ENCODE measurements at regions not wholly inside any gene's neighbourhood (a gene's known extent, or its start where the extent isn't known, plus 50 kb on each side); places are given as distances from the start of the nearest gene placed in this dataset.

DNA sequence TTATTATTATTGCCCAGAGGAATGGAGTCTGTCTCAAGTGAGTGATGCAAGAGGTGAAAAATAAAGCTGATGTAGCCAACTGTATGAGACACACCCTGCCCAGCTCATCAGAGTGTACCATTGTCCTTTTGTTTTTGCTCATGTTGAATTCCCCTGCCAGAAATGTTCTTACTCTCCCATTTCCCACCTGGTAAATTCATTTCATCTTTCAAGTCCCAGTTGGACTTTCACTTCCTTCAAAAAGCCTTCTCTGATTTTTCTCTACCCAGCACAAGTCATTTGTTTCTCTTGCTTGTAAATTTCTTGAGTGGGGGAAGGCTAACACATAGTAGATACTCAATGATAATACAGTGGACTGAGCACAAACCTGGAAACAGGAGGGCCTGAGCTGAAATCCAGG is 394.5 kb upstream of the ZNF462 start:
- DNase-seq = no peak
- Histone ChIP-seq H3K4me1 (ENCODE audit: low read length) (no peaks in the 10 kb centered on the region), H2AFZ (ENCODE audit: low read length) (no peak overlapping the region), H3K36me3 (replicated peaks; ENCODE audit: insufficient read depth, low read length) (no peaks in the 10 kb centered on the region), H3K27me3 (replicated peaks; ENCODE audit: insufficient read depth, low read length) (no peaks in the 10 kb centered on the region), H3K27ac (ENCODE audit: low read length) (no peak overlapping the region), H3F3A (ENCODE audit: insufficient read depth, low read length) (no peaks in the 10 kb centered on the region), H3K4me2 (ENCODE audit: low read depth, low read length) (no peak overlapping the region), H3K9me3 (replicated peaks; ENCODE audit: insufficient read depth, low read length) (no peaks in the 10 kb centered on the region), H4K20me1 (ENCODE audit: insufficient read depth, low read length) (no peaks in the 10 kb centered on the region), H3K4me3 (ENCODE audit: low read length) (no peak overlapping the region), H3K9me2 (replicated peaks; ENCODE audit: insufficient read depth, low read length) (no peaks in the 10 kb centered on the region), H3K9ac (ENCODE audit: low read length) (no peak overlapping the region), H3K79me2 (ENCODE audit: low read length) (no peaks in the 10 kb centered on the region)
- TF ChIP-seq, protein P1, sequence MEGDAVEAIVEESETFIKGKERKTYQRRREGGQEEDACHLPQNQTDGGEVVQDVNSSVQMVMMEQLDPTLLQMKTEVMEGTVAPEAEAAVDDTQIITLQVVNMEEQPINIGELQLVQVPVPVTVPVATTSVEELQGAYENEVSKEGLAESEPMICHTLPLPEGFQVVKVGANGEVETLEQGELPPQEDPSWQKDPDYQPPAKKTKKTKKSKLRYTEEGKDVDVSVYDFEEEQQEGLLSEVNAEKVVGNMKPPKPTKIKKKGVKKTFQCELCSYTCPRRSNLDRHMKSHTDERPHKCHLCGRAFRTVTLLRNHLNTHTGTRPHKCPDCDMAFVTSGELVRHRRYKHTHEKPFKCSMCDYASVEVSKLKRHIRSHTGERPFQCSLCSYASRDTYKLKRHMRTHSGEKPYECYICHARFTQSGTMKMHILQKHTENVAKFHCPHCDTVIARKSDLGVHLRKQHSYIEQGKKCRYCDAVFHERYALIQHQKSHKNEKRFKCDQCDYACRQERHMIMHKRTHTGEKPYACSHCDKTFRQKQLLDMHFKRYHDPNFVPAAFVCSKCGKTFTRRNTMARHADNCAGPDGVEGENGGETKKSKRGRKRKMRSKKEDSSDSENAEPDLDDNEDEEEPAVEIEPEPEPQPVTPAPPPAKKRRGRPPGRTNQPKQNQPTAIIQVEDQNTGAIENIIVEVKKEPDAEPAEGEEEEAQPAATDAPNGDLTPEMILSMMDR (IDR thresholded peaks at IDR 0.05; ENCODE audit: low read length) = no peak
- TF ChIP-seq EZH2phosphoT487 (IDR thresholded peaks at IDR 0.05; ENCODE audit: low read length) (no peak), EZH2 (optimal IDR thresholded peaks at IDR 0.05; ENCODE audit: low read depth, low read length) (no peak)

DNA sequence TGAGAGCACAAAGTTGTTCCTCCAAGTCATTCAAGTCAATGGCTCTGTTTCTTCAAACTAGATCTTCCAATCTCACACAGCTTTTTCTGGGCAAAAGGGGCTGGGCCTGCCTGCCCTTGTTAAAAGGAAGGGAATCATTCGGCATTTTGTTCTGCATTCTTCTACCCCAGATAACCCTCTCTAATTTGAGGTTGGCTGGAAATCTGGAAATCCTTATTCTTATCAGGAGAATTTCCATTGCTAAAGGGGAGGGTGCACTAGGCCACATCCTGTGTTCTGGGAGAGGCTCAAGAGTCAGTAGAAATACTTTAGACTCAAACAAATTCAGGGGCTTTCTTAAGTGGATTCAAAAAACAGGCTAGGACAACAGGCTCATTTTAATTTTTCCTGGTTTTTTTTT is 384.7 kb upstream of the ZNF462 start:
- no peaks in the 10 kb centered on the region for H3K36me3 ChIP-seq (replicated peaks; ENCODE audit: insufficient read depth, low read length)
- H2AFZ ChIP-seq (ENCODE audit: low read length) = no peak overlapping the region
- no peaks in the 10 kb centered on the region for H3K27me3 ChIP-seq (replicated peaks; ENCODE audit: insufficient read depth, low read length)
- no peaks in the 10 kb centered on the region for H3F3A ChIP-seq (ENCODE audit: insufficient read depth, low read length)
- no peak for DNase-seq
- no peaks in the 10 kb centered on the region for H3K79me2 ChIP-seq (ENCODE audit: low read length)
- no peaks in the 10 kb centered on the region for H4K20me1 ChIP-seq (ENCODE audit: insufficient read depth, low read length)
- peaks cover 16% of the 10 kb centered on the region for H3K4me1 ChIP-seq (ENCODE audit: low read length)
- H3K27ac ChIP-seq (ENCODE audit: low read length) = no peak overlapping the region
- no peaks in the 10 kb centered on the region for H3K9me2 ChIP-seq (replicated peaks; ENCODE audit: insufficient read depth, low read length)
- H3K4me3 ChIP-seq (ENCODE audit: low read length) = no peak overlapping the region
- H3K4me2 ChIP-seq (ENCODE audit: low read depth, low read length) = no peak overlapping the region
- no peak for TF ChIP-seq EZH2 (optimal IDR thresholded peaks at IDR 0.05; ENCODE audit: low read depth, low read length)
- TF ChIP-seq EZH2phosphoT487 (IDR thresholded peaks at IDR 0.05; ENCODE audit: low read length) = no peak
- TF ChIP-seq, protein P1 (IDR thresholded peaks at IDR 0.05; ENCODE audit: low read length) = no peak
- H3K9ac ChIP-seq (ENCODE audit: low read length) = no peak overlapping the region
- H3K9me3 ChIP-seq (replicated peaks; ENCODE audit: insufficient read depth, low read length) = no peaks in the 10 kb centered on the region

DNA sequence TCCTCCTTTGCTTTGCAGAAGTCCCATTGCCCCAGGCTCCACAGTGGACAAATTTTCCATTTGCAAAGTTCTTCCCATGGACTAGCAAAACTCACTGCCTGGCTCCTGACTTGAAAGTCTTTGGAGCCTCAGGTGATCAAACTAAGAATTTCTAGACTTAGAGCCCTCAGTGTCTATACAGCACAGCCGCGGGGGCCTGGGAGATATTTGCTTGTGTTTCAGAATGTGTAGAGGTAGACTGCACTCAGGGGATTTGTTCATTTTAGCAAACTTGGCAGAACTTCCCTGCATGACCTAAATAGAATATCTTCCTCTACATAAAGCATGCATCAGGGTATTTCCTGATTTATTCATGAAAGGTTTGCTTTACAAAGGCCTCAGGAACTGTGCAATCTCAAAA is 384.2 kb upstream of the ZNF462 start:
- no peaks in the 10 kb centered on the region for H3K79me2 ChIP-seq (ENCODE audit: low read length)
- no peaks in the 10 kb centered on the region for H3K27me3 ChIP-seq (replicated peaks; ENCODE audit: insufficient read depth, low read length)
- H3F3A ChIP-seq (ENCODE audit: insufficient read depth, low read length) = no peaks in the 10 kb centered on the region
- no peak overlapping the region for H3K27ac ChIP-seq (ENCODE audit: low read length)
- no peak overlapping the region for H3K4me3 ChIP-seq (ENCODE audit: low read length)
- peaks cover 20% of the 10 kb centered on the region for H3K4me1 ChIP-seq (ENCODE audit: low read length)
- H3K4me2 ChIP-seq (ENCODE audit: low read depth, low read length) = no peak overlapping the region
- no peak overlapping the region for H2AFZ ChIP-seq (ENCODE audit: low read length)
- H4K20me1 ChIP-seq (ENCODE audit: insufficient read depth, low read length) = no peaks in the 10 kb centered on the region
- no peak for DNase-seq
- no peaks in the 10 kb centered on the region for H3K9me3 ChIP-seq (replicated peaks; ENCODE audit: insufficient read depth, low read length)
- no peaks in the 10 kb centered on the region for H3K36me3 ChIP-seq (replicated peaks; ENCODE audit: insufficient read depth, low read length)
- no peaks in the 10 kb centered on the region for H3K9me2 ChIP-seq (replicated peaks; ENCODE audit: insufficient read depth, low read length)
- TF ChIP-seq EZH2phosphoT487 (IDR thresholded peaks at IDR 0.05; ENCODE audit: low read length) = no peak
- TF ChIP-seq, protein P1 (IDR thresholded peaks at IDR 0.05; ENCODE audit: low read length) = no peak
- TF ChIP-seq EZH2 (optimal IDR thresholded peaks at IDR 0.05; ENCODE audit: low read depth, low read length) = no peak
- no peak overlapping the region for H3K9ac ChIP-seq (ENCODE audit: low read length)

Measured in MM.1S (cell line).